Suppressor macrophage treated with lipopolysaccharide for 1 hour (primary cell): ENCODE measurements at regions not wholly inside any gene's neighbourhood (a gene's known extent, or its start where the extent isn't known, plus 50 kb on each side); places are given as distances from the start of the nearest gene placed in this dataset.

Experiments
- DNase-seq, 3 donors: peaks; one replicate each; pipeline ENCODE4 v3.0.0-alpha.2; 2020 to 2022

GRCh38 chr4:19879330-19879729 is 372.4 kb upstream of the SLIT2 start:
- DNase-seq = no peak

GRCh38 chr4:19857991-19858390 is 393.7 kb upstream of the SLIT2 start:
- DNase-seq = no peak

- no peak for DNase-seq
Observed at GRCh38 chr4:19857380-19857779, 394.3 kb upstream of the SLIT2 start.

DNA sequence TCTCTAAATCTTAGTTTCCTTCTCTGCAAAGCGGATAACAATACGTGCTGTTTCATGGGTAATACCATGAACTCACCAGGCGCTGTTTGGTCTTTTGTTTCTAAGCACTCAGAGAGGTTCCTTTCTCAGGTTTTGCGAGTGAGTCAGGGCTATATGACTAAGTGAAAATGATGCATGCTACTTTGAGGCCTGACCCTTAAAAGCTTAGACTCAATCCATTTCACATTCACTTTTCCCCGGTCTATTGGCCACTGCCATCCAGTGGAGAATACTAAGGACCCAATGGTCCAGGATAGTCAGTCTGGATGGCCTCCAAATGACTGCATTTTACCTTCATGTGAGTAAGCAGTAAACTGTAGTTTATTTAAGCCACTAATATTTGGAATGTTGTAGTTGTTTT is 400.8 kb upstream of the SLIT2 start:
- no peak for DNase-seq

DNA sequence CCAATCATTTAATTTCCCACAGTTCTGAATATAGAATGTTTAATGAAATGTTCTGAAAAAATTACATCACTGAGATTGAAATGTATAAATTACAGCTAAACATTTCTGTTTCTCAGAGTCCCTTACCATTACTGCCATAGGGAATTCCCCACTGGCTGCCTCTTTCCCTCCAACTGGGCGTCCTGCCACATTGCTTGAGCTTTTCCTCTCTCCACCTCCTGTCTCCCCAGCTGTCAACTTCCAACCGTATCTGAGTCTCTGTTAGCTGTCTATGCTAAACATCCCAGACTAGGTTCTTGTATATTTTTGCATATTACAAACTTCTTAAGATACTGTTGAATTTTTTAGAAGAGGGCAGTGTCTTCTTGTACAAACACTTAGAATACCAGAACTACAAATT is 407.3 kb upstream of the SLIT2 start:
- DNase-seq = no peak

DNA sequence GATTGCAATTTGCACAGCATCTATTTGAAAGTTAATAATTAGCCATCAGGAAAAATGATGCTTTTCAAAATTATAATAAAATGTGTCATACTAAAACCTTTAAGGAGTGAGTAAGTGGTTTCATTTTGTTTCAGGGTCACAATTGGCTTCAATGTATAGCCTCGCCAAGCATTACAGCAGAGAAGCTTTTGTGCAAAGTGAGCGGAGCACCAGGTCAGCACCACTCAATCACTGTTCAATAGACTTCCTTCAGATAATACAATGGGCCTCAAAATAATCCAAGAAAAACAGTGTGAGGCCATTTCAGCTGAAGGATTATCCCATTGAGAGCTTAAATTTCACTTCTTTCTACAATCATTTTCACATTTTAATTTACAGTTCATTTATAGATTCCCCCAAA is 409.2 kb upstream of the SLIT2 start:
- no peak for DNase-seq

DNA sequence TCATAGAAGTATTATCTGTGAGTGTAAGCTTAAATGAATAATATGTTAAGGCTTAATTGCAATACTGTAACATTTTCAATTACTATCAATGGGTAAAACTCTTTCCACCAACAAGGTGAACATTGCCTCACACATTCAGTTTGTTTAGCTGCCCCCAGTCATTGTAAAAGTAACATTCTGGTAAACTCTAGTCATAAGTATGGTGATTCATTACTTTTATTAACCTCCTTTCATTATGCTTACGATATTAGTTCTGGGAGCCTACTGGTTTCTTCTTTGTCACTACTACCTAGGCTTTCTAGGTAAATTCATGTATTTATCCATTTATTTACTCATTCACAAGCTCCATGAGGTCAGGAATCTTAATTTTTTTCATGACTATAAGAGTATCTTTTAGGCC is 412.8 kb upstream of the SLIT2 start:
- no peak for DNase-seq

GRCh38 chr4:19835429-19835828 is 416.3 kb upstream of the SLIT2 start:
- no peak for DNase-seq

- no peak for DNase-seq
Observed at GRCh38 chr4:19832411-19832810, 419.3 kb upstream of the SLIT2 start.

DNA sequence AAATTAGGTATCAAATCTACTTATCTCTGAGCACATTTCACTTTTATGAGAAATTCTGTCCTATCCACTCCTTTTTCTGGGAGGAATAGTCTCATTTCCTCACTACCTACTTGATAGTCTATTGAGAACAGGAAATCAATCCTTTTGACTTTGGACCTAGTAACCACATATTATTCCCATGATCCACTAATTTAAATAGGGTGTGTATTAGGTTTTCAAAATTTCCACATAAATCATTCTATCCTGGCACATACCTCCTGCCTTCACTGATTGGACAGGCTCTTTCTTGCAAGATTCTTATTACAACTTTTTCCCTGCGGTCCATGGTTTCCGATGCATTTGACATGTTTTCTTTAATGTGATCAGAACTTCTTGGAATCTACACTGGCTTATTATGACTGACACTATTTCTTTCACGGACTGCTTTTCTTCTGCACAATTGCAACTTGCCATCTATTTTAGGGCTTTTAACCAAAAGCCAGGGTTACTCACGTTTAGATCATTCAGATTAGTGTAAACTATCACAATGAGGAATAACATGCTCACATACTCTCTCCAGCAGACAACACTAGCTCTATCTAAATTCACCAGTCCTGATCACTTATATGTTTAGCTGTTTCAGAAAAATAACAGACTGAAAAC is 419.9 kb upstream of the SLIT2 start:
- DNase-seq = no peak

DNA sequence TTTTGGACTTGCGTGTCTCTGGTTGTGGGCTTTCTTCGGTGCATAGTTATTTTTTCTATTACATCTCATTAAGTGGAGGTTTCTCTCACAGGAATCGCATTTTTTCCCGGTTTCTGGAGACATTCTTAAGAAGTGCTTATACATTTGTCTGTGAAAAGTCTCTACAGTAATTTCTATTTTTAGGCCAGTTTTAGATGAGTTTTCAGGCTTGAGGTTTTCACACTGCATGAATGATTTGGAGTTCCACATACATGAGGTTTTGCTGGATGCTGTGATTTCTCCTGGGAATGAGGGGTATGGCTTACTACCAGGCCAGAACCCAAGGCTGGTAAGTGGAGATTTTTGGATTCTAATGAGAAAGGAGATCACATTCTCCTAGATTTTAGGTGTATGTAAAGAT is 422.6 kb upstream of the SLIT2 start:
- no peak for DNase-seq

- DNase-seq = no peak
Observed at GRCh38 chr4:19823781-19824180, 427.9 kb upstream of the SLIT2 start.

DNA sequence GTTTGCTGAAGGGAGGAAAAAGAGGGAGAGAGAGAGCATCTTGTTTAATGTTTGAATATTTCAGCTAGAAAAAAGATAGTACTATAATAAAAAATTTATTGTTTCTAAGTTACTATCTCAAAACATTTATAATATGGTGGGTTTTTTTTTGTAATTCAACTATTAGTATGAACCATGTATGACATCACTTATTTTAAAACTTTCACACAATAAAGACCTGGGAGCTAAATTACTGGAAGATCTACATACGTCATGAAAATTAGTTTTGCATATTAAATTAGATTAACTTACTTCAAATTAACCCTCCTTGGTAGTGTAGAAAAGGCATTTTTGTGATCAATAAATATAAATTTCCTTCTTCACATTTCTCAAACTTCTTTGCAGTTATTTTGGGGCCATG is 432.0 kb upstream of the SLIT2 start:
- no peak for DNase-seq

- no peak for DNase-seq
Observed at GRCh38 chr4:19809989-19810388, 441.7 kb upstream of the SLIT2 start.

GRCh38 chr4:19807505-19807904 is 444.2 kb upstream of the SLIT2 start:
- no peak for DNase-seq

DNA sequence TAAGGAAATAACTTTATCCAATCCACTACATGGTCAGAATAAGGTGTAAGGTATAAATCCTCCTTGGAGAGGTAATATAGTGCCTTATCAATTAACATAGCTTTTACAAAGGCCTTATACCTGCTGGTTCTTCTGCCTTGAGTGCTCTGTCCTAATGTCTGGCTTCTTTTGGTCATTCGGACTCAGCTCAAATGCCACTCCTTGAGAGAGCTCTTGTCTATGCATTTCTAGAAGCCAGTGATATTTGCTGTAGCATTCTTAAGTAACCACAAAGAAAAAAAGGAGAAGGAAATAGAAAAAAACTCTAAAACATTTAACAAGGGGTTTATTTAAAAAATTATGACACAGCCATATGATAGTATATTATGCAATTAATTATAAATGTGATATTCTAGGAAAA is 444.8 kb upstream of the SLIT2 start:
- DNase-seq = no peak

DNA sequence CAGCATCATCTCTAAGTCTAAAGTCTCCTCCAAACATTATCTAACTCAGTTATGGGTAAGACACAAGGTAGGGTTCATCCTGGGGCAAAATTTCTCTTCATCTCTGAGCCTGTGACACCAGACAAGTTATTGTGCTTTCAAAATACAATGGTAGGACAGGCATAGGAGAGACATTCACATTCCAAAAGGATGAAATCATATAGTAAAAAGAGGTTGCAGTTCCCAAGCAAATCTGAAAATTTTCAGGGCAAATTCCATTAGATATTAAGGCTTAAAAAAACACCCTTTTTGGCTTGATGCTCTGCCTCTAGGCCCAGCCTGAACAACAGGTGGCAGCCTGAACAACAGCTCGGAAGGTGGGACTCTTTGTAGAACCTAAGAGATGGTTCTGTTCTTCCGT is 448.3 kb upstream of the SLIT2 start:
- no peak for DNase-seq

DNA sequence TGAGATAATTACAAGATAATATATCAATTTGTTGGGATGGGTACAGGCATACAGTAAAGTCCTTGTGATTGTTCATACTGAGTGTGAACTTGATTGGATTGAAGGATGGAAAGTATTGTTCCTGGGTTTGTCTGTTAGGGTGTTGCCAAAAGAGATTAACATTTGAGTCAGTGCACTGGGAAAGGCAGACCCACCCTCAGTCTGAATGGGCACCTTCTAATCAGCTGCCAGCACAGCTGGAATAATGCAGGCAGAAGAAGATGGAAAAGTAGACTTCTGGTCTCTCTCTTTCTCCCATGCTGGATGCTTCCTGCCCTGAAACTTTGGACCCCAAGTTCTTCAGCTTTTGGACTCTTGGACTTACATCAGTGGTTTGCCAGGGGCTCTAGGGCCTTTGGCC is 457.9 kb upstream of the SLIT2 start:
- DNase-seq = no peak

DNA sequence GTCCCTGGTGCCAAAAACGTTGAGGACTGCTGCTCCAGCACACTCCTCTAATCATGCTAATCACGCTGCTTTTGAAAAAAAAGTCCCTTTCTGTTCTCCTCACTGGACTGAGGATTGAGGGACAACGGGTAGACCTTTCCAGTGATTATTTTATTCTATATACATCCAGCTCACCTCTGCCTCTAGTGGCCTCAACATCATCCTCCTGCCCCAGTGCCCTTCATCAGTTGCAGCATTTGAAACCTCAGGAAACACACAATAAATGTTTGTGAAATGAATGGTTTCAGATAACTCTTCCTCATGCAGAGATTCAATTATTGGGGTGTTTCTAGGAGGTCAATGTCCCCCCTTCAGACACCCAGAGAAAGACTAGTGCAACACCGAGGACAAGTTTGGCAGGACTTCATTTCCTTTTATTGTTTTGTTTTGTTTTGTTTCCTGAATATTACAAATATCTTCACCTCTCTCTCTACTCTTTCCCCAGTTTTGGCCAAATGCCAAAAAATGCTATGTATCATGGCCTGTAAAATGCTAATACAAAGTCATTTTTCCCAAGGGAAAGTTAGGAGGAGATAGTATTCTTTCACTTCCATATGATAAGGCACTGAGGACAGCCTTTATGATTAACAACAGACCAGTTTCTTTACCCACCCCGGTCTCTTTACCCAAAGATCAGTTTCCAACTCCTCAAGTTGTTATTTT is 460.1 kb upstream of the SLIT2 start:
- DNase-seq = no peak

- no peak for DNase-seq
Observed at GRCh38 chr4:19786616-19787015, 465.1 kb upstream of the SLIT2 start.

DNA sequence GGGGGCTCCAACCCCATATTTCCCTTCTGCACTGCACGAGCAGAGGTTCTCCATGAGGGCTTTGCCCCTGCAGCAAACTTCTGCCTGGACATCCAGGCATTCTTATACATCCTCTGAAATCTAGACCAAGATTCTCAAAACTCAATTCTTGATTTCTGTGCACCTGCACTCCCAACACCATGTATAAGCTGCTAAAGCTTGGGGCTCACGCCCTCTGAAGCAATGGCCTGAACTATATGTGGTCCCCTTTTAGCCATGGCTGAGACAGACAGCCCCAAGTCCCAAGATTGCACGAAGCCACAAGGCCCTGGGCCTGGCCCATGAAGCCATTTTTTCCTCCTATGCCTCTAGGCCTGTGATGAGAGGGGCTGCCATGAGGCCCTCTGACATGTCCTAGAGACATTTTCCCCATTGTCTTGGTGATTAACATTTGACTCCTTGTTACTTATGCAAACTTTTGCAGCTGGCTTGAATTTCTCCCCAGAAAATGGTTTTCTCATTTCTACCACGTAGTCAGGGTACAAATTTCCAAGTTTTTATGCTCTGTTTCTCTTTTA is 468.0 kb upstream of the SLIT2 start:
- DNase-seq = no peak

DNA sequence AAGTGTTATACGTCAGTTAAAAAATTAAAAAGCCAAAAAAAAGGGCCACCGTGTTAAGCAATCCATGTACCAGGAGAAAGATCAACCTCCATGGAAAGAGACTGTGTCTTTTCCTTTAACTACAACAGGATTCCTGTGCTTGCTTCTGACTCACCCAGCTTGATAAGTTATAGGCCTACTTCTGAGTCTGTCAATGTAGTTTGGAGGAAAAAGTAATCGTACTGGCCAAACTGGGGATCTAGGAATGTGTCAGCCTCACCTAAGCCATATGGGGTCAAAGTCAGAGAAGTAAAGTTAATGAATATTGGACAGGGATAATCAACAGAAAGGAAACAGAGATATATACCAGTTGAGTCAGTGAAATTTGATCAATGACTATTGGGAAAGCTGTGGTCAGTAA is 470.8 kb upstream of the SLIT2 start:
- no peak for DNase-seq

GRCh38 chr4:19776929-19777328 is 474.8 kb upstream of the SLIT2 start:
- no peak for DNase-seq

- DNase-seq = no peak
Observed at GRCh38 chr4:19776021-19776459, 475.7 kb upstream of the SLIT2 start.
